GM19193 (cell line): ENCODE measurements at regions not wholly inside any gene's neighbourhood (a gene's known extent, or its start where the extent isn't known, plus 50 kb on each side); places are given as distances from the start of the nearest gene placed in this dataset.

Source experiments
- POLR2A ChIP-seq: IDR thresholded peaks from 4 replicates; pipeline ENCODE4 v1.6.1; 2011; ENCODE audit not compliant: insufficient read depth, insufficient read length; ENCODE audit errors: extremely low read depth

DNA sequence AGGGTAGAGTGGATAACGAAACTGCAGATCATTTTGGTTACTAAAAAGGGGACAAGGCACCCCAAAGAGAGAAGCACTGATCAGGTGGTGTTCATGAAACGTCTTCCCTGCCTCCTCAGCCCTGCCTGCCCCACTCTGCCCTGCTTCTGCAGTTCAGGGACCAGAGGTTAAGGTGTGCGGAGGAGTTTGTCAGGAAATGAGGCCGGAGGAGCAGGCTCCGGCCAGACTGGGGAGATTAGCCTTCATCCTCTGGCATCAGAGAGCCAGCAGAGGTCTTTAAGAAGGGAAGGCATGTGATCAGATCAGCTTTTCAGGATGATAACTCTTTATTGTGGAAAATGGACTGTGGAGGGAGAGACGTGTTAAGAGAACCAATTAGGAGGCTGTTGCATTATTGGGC lies 291.9 kb upstream of the NR5A2 start:
- no peak for TF ChIP-seq POLR2A

- no peak for TF ChIP-seq POLR2A
These were observed 290.9 kb upstream of the NR5A2 start for GRCh38 chr1:199736646-199737045.

DNA sequence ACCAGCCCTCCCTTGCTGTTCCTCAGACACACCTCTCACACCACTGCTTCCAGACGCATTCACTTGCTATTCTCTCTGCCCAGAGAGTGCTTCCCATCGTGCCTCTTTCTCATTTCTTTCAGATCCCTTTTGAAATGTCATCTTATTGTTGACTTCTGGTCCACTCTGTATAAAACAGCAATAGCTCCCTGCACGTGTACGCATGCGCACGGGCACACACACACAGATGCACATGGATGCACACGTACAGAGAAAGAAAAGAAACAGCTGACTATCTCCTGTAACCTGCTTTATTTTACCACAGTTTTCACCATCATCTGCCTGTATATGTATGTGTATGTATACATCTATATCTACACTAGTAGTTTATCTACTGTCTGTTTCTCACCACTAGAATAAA lies 285.9 kb upstream of the NR5A2 start:
- no peak for TF ChIP-seq POLR2A

GRCh38 chr1:199742547-199742946 lies 285.0 kb upstream of the NR5A2 start:
- TF ChIP-seq POLR2A, result no peak

GRCh38 chr1:199743227-199743626 lies 284.3 kb upstream of the NR5A2 start:
- no peak for TF ChIP-seq POLR2A

GRCh38 chr1:199746666-199747384 lies 280.7 kb upstream of the NR5A2 start:
- TF ChIP-seq POLR2A, result no peak

GRCh38 chr1:199747984-199748383 lies 279.5 kb upstream of the NR5A2 start:
- TF ChIP-seq POLR2A, result no peak

DNA sequence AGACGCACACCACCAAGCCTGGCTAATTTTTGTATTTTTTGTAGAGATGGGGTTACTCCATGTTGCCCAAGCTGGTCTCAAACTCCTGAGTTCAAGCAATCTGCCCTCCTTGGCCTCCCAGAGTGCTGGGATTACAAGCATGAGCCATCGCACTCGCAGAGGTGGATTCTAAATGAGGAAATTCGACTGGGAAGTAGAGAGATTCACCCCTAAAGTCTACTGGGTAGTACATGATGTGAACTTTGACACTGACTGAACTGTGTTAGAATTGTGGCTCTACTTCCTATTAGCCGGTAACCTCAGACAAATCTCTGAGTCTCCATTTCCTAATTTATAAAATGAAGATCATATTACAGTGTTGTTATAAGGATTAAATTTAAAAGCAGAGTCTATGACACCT lies 276.0 kb upstream of the NR5A2 start:
- TF ChIP-seq POLR2A, result no peak

DNA sequence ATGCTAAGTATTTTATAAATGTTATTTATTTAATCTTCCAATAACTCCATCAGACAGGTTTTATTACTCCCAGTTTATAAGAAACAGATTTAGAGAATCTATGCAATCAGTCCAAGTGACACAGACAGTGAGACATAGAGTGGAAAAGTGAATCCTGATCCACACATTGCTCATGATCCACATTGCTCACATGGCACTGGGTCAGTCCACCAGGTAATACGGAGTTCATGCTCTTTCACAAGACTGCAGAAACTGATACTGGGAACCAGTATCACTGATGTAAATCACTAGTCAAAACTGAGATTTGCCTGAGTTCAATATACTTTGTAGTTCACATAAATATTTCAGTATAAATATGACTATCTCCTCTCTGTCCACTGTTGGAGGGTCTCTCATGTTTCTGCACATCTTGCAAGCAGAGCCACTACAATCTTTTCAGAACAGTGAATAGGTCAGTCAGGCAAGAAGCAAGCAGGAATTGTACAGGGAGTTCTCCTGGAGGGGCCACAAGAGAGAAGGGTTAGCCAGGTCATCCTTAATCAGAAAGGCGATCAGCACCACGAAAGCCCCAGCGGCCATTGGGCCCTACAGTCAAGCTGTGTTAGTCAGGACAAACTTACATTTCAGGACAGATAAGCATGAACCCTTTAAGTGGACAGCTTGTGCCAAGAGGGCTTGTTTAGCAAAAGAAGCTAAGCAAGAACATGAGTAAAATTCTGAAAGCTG lies 275.4 kb upstream of the NR5A2 start:
- no peak for TF ChIP-seq POLR2A

- TF ChIP-seq POLR2A, result no peak
These were observed 274.9 kb upstream of the NR5A2 start for GRCh38 chr1:199752688-199753027.

DNA sequence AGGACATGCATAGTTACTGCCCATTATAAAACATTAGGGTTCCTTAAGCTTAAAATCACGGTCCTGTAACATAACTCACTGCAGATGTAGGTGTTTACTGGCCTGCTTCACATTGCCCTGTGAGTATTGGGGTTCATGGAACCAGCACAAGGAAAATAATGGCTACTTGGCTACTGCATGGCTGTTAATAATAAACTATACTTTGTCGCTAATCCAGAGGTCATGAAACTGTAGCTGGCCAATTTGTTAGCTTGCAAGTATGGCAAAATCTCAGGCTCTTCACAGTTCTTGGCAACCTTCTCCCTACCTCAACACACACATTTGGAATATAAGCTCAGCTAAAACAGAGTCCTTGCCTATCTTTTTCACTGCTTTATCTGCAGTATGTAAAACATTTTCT lies 274.0 kb upstream of the NR5A2 start:
- TF ChIP-seq POLR2A, result no peak

DNA sequence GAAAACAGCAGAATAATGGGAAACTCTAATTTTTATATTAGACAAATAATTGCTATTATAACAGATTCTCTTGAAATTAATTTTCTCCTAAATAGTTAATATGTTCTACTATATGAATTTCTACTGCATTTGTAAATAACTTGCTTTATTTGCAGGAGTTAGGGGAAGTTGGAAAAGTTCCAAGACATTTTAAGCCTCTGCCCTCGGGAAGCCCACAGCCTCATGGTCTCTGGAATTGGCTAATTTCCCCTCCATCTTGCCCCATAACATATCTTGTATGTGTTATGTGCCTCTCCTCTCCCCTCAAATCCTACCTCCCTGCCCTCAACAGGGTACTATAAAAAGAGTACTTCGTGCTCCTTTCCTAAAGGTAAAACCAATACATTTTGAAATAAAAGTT lies 271.4 kb upstream of the NR5A2 start:
- TF ChIP-seq POLR2A, result no peak

DNA sequence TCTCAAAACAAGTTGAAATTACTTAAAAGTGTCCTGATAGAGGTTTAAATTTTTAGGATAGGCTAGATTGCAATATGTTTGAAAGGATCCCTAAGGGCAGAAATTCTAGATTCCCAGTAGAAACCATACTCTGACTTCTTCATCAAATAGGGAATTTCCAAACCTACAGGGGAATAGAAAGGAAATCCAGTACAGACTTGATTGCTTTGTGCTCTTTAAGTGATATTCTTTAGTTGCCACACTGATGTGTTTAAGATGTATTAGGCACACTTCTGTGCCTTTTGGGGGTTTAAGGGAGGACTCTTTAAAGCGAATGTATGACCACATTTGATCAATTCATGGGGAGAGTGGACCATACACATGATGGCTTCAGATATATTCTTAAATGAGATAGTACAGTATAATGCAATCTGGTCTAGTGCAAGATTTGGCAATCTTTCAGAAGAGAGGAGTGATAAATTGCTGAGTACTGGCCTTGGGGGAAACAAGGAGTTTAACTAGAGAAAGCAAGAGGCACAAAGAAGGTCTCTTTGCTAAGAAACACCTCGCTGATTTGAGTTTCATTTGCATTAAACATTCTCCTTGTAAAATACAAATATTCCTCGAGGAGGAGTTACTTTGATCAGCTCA lies 268.8 kb upstream of the NR5A2 start:
- no peak for TF ChIP-seq POLR2A

GRCh38 chr1:199759268-199759730 lies 268.2 kb upstream of the NR5A2 start:
- no peak for TF ChIP-seq POLR2A

DNA sequence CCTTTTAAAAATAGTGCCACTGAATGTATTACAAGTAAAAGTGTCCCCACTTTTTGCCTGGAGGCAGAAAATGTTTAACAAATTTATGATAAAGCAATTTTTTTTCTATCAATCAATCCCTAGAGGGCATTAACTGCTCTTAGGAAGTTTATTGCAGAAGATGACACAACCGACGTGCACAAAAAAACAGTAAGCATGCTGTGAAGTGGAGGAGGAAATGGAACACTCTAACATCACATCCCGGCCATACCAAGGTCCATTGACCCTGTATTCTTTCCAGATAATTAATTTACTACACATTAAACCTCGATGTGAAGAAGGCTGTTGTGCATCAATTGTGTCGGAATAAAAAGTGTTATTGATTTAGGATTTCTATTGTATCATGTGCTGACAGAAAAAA lies 264.9 kb upstream of the NR5A2 start:
- TF ChIP-seq POLR2A, result no peak
